IMR-90 (cell line): ENCODE measurements at regions not wholly inside any gene's neighbourhood (a gene's known extent, or its start where the extent isn't known, plus 50 kb on each side); places are given as distances from the start of the nearest gene placed in this dataset.

Experiments used
- CEBPB ChIP-seq: IDR thresholded peaks from 2 replicates; pipeline ENCODE4 v1.6.1; 2012; ENCODE audit warnings: low read depth, low read length, improper control_type of control experiment
- CHD1 ChIP-seq: IDR thresholded peaks from 2 replicates; pipeline ENCODE4 v1.6.1; 2012; ENCODE audit warnings: low read depth, low read length, improper control_type of control experiment
- CTCF ChIP-seq: conservative IDR thresholded peaks from 2 replicates; pipeline ENCODE4 v1.5.1; 2012; ENCODE audit warnings: mild to moderate bottlenecking, low read depth, low read length, improper control_type of control experiment
- POLR2A ChIP-seq: IDR thresholded peaks from 2 replicates; pipeline ENCODE4 v1.6.1; 2012; ENCODE audit warnings: mild to moderate bottlenecking, low read depth, low read length
- RAD21 ChIP-seq: IDR thresholded peaks from 2 replicates; pipeline ENCODE4 v1.6.1; 2012; ENCODE audit warnings: low read length, improper control_type of control experiment
- RCOR1 ChIP-seq: IDR thresholded peaks from 2 replicates; pipeline ENCODE4 v1.6.1; 2012; ENCODE audit warnings: mild to moderate bottlenecking, low read length, improper control_type of control experiment; ENCODE audit not compliant: insufficient replicate concordance
- RFX5 ChIP-seq: IDR thresholded peaks from 2 replicates; pipeline ENCODE4 v1.8.0; 2012; ENCODE audit warnings: low read depth, mild to moderate bottlenecking, low read length, moderate library complexity
- SMC3 ChIP-seq: fragments of 150-350 bp; IDR thresholded peaks from 2 replicates; pipeline ENCODE4 v1.6.1; 2016; ENCODE audit warnings: low read depth, mild to moderate bottlenecking, antibody characterized with exemption, low read length, moderate library complexity
- TF ChIP-seq, protein P1 (sequence below): fragments of 150-350 bp; IDR thresholded peaks from 2 replicates; pipeline ENCODE4 v1.6.1; 2016; ENCODE audit warnings: low read depth, mild to moderate bottlenecking, low read length, moderate library complexity, borderline replicate concordance
- TF ChIP-seq, protein P2 (sequence below): fragments of 150-350 bp; IDR thresholded peaks from 2 replicates; pipeline ENCODE4 v1.6.1; 2017; ENCODE audit warnings: mild to moderate bottlenecking, antibody characterized with exemption, low read length, low read depth

- no peak for TF ChIP-seq RAD21
- TF ChIP-seq CTCF: no peak
- TF ChIP-seq, protein P1, sequence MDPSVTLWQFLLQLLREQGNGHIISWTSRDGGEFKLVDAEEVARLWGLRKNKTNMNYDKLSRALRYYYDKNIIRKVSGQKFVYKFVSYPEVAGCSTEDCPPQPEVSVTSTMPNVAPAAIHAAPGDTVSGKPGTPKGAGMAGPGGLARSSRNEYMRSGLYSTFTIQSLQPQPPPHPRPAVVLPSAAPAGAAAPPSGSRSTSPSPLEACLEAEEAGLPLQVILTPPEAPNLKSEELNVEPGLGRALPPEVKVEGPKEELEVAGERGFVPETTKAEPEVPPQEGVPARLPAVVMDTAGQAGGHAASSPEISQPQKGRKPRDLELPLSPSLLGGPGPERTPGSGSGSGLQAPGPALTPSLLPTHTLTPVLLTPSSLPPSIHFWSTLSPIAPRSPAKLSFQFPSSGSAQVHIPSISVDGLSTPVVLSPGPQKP: no peak
- no peak for TF ChIP-seq RCOR1
- no peak for TF ChIP-seq POLR2A
- no peak for TF ChIP-seq CEBPB
- TF ChIP-seq, protein P2, sequence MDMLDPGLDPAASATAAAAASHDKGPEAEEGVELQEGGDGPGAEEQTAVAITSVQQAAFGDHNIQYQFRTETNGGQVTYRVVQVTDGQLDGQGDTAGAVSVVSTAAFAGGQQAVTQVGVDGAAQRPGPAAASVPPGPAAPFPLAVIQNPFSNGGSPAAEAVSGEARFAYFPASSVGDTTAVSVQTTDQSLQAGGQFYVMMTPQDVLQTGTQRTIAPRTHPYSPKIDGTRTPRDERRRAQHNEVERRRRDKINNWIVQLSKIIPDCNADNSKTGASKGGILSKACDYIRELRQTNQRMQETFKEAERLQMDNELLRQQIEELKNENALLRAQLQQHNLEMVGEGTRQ: no peak
- no peak for TF ChIP-seq CHD1
- TF ChIP-seq SMC3: no peak
- no peak for TF ChIP-seq RFX5
Observed at GRCh38 chr2:121121661-121122060, 163.3 kb downstream of the TFCP2L1 start.
